ENCODE measurements at regions not wholly inside any gene's neighbourhood (a gene's known extent, or its start where the extent isn't known, plus 50 kb on each side); places are given as distances from the start of the nearest gene placed in this dataset.

GRCh38 chr15:37483779-37484178 lies 383.4 kb upstream of the MEIS2 start:
- DNase-seq (ENCODE audit: low spot score) (no peak), ATAC-seq (no peak)
- peaks cover 13% of the 10 kb centered on the region for H3K9me3 Mint-ChIP-seq
- no peak for TF ChIP-seq STAT1 (IDR thresholded peaks at IDR 0.05; ENCODE audit: unreplicated experiment)
- TF ChIP-seq ZNF462 (CRISPR knock-in tag; IDR thresholded peaks at IDR 0.05): no peak
- no peak for TF ChIP-seq ZNF114 (CRISPR knock-in tag; IDR thresholded peaks at IDR 0.05)
- no peak for TF ChIP-seq JUNB (IDR thresholded peaks at IDR 0.05; ENCODE audit: unreplicated experiment)
- no peak for TF ChIP-seq CTCF (conservative IDR thresholded peaks at IDR 0.05; ENCODE audit: low read depth in 2 of 2)
- no peak overlapping the region for H3K4me3 Mint-ChIP-seq
- Histone ChIP-seq H3K4me2 (no peak overlapping the region), H3K27ac (ENCODE audit: low read depth) (no peak overlapping the region), H3K4me3 (no peak overlapping the region), H3K27me3 (ENCODE audit: insufficient read depth) (no peaks in the 10 kb centered on the region), H3K9me2 (ENCODE audit: insufficient read depth) (0 out of 2 replicates have a peak, but pooled peaks cover 3% of the 10 kb centered on the region), H2AFZ (no peak overlapping the region), H3K79me2 (replicated peaks; ENCODE audit: insufficient read depth) (no peaks in the 10 kb centered on the region), H3K36me3 (ENCODE audit: insufficient read depth) (no peaks in the 10 kb centered on the region), H4K20me1 (replicated peaks; ENCODE audit: insufficient read depth) (no peaks in the 10 kb centered on the region), H3F3A (replicated peaks; ENCODE audit: low read depth) (no peaks in the 10 kb centered on the region), H3K4me1 (ENCODE audit: insufficient read depth) (no peaks in the 10 kb centered on the region)
- no peaks in the 10 kb centered on the region for H3K36me3 Mint-ChIP-seq (ENCODE audit: low read depth)
- H3K27ac Mint-ChIP-seq: no peak overlapping the region
- no peaks in the 10 kb centered on the region for H3K27me3 Mint-ChIP-seq (ENCODE audit: insufficient read depth, low read depth, poor library complexity)
- no peaks in the 10 kb centered on the region for H3K4me1 Mint-ChIP-seq

All from GM23338 (cell line).